Ishikawa (cell line): ENCODE measurements at regions not wholly inside any gene's neighbourhood (a gene's known extent, or its start where the extent isn't known, plus 50 kb on each side); places are given as distances from the start of the nearest gene placed in this dataset.

ENCODE experiments used
- CEBPB ChIP-seq: IDR thresholded peaks from 2 replicates; pipeline ENCODE4 v1.6.1; 2012
- CREB1 ChIP-seq: IDR thresholded peaks from 2 replicates; pipeline ENCODE4 v1.6.1; 2012; ENCODE audit warnings: low read depth
- EGR1 ChIP-seq: IDR thresholded peaks from 2 replicates; pipeline ENCODE4 v1.6.1; 2012
- EP300 ChIP-seq: IDR thresholded peaks from 2 replicates; pipeline ENCODE4 v1.6.1; 2012; ENCODE audit warnings: borderline replicate concordance
- FOXM1 ChIP-seq: IDR thresholded peaks from 2 replicates; pipeline ENCODE4 v1.6.1; 2012; ENCODE audit warnings: low read depth, borderline replicate concordance
- NFIC ChIP-seq: IDR thresholded peaks from 2 replicates; pipeline ENCODE4 v1.6.1; 2012
- RAD21 ChIP-seq: IDR thresholded peaks from 2 replicates; pipeline ENCODE4 v1.6.1; 2012; ENCODE audit warnings: low read depth
- REST ChIP-seq: IDR thresholded peaks from 2 replicates; pipeline ENCODE4 v1.6.1; 2012; ENCODE audit warnings: low read depth, mild to moderate bottlenecking
- TAF1 ChIP-seq: IDR thresholded peaks from 2 replicates; pipeline ENCODE4 v1.6.1; 2012; ENCODE audit warnings: low read depth, mild to moderate bottlenecking
- TCF12 ChIP-seq: IDR thresholded peaks from 2 replicates; pipeline ENCODE4 v1.6.1; 2012; ENCODE audit warnings: low read depth
- TEAD4 ChIP-seq: IDR thresholded peaks from 2 replicates; pipeline ENCODE4 v1.6.1; 2012
- YY1 ChIP-seq: IDR thresholded peaks from 2 replicates; pipeline ENCODE4 v1.6.1; 2012; ENCODE audit warnings: low read depth
- ZBTB7A ChIP-seq: IDR thresholded peaks from 2 replicates; pipeline ENCODE4 v1.6.1; 2012; ENCODE audit warnings: low read depth
- TF ChIP-seq, protein P1 (sequence below): IDR thresholded peaks from 2 replicates; pipeline ENCODE4 v1.6.1; 2012
- TF ChIP-seq, protein P2 (sequence below): IDR thresholded peaks from 2 replicates; pipeline ENCODE4 v1.6.1; 2012

DNA sequence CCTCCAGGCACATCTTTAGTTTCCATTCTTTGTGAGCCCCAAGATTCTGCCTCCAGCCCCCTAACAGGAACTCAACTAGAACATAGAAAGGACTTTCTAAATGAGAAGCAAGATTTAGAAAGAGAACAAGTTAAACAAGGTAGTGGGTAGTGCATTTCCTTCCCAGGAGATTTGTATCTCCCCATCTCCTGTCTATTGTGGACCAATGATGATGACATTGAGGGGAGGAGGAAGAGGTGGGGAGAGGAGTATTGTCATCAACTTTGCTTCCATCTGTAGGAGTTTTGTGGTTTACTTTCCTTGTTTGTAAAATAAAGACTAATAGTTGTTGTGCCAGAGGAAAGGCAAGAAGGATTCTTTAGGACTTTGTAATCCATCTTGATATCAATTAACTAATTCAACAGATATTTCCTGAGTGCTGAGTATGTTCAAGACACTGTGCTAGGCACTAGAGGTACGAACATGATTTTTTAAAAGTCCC, 235.3 kb upstream of the ROPN1 start:
- no peak for TF ChIP-seq CREB1
- TF ChIP-seq NFIC, result no peak
- TF ChIP-seq EP300, result no peak
- TF ChIP-seq ZBTB7A, result no peak
- no peak for TF ChIP-seq TAF1
- no peak for TF ChIP-seq RAD21
- no peak for TF ChIP-seq REST

DNA sequence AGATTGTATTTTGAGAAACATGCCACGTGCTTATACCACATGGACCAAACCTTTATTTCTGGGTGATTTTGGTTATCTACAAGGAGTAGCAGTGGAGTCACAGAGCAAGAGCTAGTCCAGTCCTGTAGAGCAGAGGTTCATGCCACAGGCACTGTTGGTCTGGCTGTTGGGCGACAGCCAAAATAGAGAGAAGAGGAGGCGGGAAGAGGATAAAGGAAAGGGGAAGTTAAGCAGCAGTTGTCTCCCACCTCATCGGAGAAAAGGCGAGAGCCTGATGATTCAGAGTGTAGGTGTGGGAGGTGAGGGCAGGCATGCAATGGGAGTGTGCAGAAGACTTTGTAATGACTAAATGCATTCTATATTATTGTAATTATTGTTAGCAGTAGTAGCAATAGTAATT, 237.5 kb upstream of the ROPN1 start:
- TF ChIP-seq YY1, result no peak
- no peak for TF ChIP-seq CEBPB
- no peak for TF ChIP-seq EGR1
- no peak for TF ChIP-seq ZBTB7A
- no peak for TF ChIP-seq TAF1
- no peak for TF ChIP-seq CREB1
- TF ChIP-seq, protein P1, sequence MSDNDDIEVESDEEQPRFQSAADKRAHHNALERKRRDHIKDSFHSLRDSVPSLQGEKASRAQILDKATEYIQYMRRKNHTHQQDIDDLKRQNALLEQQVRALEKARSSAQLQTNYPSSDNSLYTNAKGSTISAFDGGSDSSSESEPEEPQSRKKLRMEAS, result no peak

DNA sequence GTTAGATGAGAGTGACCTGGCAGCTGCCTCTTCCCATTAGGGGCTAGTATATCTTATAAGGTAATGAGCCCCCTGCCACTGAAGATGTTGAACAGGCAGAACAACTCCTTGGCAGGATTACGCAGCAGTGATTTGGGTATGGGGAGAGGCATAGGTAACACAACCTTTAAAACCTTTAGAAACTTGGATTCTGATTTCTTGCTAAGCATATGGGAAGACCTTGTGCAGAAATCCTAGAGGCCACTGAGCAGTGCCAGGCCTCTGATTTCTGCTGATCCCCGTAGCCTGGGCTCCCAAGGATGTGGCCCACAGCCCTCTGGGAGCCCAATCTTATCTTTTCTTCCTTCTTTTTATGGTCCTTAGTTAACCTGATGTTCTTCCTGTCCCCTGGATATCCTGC, 237.9 kb upstream of the ROPN1 start:
- TF ChIP-seq CREB1 (no peak), REST (no peak), ZBTB7A (no peak), TCF12 (no peak), RAD21 (no peak), FOXM1 (no peak), TAF1 (no peak), CEBPB (no peak), EP300 (no peak), NFIC (no peak), TEAD4 (no peak), EGR1 (no peak), YY1 (no peak)
- TF ChIP-seq, protein P1, result no peak
- TF ChIP-seq, protein P2, sequence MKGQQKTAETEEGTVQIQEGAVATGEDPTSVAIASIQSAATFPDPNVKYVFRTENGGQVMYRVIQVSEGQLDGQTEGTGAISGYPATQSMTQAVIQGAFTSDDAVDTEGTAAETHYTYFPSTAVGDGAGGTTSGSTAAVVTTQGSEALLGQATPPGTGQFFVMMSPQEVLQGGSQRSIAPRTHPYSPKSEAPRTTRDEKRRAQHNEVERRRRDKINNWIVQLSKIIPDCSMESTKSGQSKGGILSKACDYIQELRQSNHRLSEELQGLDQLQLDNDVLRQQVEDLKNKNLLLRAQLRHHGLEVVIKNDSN, result no peak

- no peak for TF ChIP-seq TCF12
Measured at GRCh38 chr3:124230432-124230831, 238.5 kb upstream of the ROPN1 start.

GRCh38 chr3:124230998-124231397, 239.1 kb upstream of the ROPN1 start:
- TF ChIP-seq FOXM1, result no peak
- no peak for TF ChIP-seq NFIC
- TF ChIP-seq TEAD4, result no peak
- no peak for TF ChIP-seq TCF12
- TF ChIP-seq RAD21, result no peak
- TF ChIP-seq, protein P1, result no peak
- no peak for TF ChIP-seq YY1
- no peak for TF ChIP-seq CEBPB
- no peak for TF ChIP-seq REST
- no peak for TF ChIP-seq TAF1
- TF ChIP-seq CREB1, result no peak
- no peak for TF ChIP-seq EGR1
- TF ChIP-seq EP300, result no peak
- no peak for TF ChIP-seq ZBTB7A
- TF ChIP-seq, protein P2, result no peak
